SK-N-MC (cell line): ENCODE measurements at regions not wholly inside any gene's neighbourhood (a gene's known extent, or its start where the extent isn't known, plus 50 kb on each side); places are given as distances from the start of the nearest gene placed in this dataset.
"Not testable (repeated sequence)": the region's sequence is repeated elsewhere in the genome, so short reads cannot be mapped to it uniquely, and the experiment has no call there.

ENCODE experiments used
- DNase-seq: peaks from one replicate; pipeline ENCODE4 v3.0.0-alpha.2; 2011; ENCODE audit warnings: low read depth, low spot score
- H3K27ac ChIP-seq: fragments of 200-600 bp; sonication (generic); 2 replicates; pipeline ENCODE4 v1.5.1; 2016; ENCODE audit warnings: mixed run types
- H3K36me3 ChIP-seq: fragments of 200-600 bp; sonication (generic); 2 replicates; pipeline ENCODE4 v1.6.1; 2017; ENCODE audit warnings: antibody characterized with exemption, low read length, mixed read lengths; ENCODE audit not compliant: insufficient read depth
- H3K4me3 ChIP-seq: fragments of 200-600 bp; sonication (generic); 2 replicates; pipeline ENCODE4 v1.5.1; 2016
- H3K9ac ChIP-seq: fragments of 200-600 bp; sonication (generic); 2 replicates; pipeline ENCODE4 v1.8.0; 2017; ENCODE audit warnings: mixed run types, mixed read lengths; ENCODE audit not compliant: insufficient read length
- H3K9me3 ChIP-seq: fragments of 200-600 bp; sonication (generic); 2 replicates; pipeline ENCODE4 v1.6.1; 2017; ENCODE audit warnings: low read depth, mild to moderate bottlenecking, antibody characterized with exemption, low read length, moderate library complexity, mixed read lengths
- EZH2 ChIP-seq: fragments of 200-600 bp; sonication (generic); IDR thresholded peaks from one replicate; pipeline ENCODE4 v1.6.1; 2017; ENCODE audit warnings: antibody characterized with exemption
- FOXP2 ChIP-seq: optimal IDR thresholded peaks from 2 replicates; pipeline ENCODE3; 2011; ENCODE audit warnings: mild to moderate bottlenecking, moderate library complexity; ENCODE audit not compliant: insufficient read depth; ENCODE audit errors: extremely low read length, control extremely low read depth
- POLR2AphosphoS5 ChIP-seq: IDR thresholded peaks from 2 replicates; pipeline ENCODE4 v1.6.1; 2012; ENCODE audit warnings: mild to moderate bottlenecking, low read depth, low read length, borderline replicate concordance

DNA sequence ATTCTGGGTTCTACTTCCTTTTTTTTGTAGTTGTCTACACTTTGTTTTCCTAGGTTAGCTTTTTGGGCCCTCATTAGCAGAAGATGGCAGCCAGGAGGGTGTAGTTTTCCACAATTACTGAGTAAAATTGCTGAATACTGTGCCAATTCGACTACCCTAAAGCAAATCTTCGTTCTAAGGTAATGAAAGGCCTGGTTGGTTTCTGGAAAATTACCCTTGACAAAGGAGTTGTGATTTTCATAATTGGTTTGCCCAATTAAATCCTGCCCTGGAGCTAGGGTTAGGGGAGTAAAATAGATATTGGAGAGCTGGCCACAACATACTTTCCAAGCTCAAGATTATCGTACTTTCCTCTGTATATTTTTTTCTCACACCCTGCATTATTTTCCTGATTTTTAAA lies 293.0 kb downstream of the OXSM start:
- no peak overlapping the region for H3K9ac ChIP-seq
- no peak overlapping the region for H3K27ac ChIP-seq
- TF ChIP-seq POLR2AphosphoS5 (no peak), FOXP2 (no peak), EZH2 (no peak)
- H3K4me3 ChIP-seq: no peak overlapping the region
- DNase-seq: no peak
- no peaks in the 10 kb centered on the region for H3K9me3 ChIP-seq
- no peaks in the 10 kb centered on the region for H3K36me3 ChIP-seq

DNA sequence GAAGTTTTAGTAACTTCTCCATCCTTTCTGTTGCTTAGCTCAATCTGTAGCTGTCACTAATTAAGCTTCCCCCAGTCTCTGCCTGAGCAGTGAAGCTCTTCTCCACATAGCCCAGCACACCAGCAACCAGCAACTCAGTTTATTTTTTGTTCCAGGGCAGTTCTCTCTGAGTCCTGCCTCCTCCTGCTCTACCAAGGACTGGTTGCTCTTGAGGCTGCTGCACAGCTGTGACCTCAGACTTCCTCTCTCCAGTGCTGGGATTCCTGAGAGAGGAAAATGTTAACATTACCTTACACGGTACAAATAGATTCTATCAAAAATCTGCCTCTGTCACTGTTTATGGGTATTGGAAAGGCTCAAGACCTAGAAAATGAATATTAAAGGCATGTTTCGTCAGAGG lies 294.7 kb downstream of the OXSM start:
- no peaks in the 10 kb centered on the region for H3K36me3 ChIP-seq
- TF ChIP-seq EZH2 (no peak), POLR2AphosphoS5 (no peak), FOXP2 (no peak)
- DNase-seq: no peak
- H3K9ac ChIP-seq: no peak overlapping the region
- no peak overlapping the region for H3K27ac ChIP-seq
- H3K4me3 ChIP-seq: no peak overlapping the region
- H3K9me3 ChIP-seq: no peaks in the 10 kb centered on the region

DNA sequence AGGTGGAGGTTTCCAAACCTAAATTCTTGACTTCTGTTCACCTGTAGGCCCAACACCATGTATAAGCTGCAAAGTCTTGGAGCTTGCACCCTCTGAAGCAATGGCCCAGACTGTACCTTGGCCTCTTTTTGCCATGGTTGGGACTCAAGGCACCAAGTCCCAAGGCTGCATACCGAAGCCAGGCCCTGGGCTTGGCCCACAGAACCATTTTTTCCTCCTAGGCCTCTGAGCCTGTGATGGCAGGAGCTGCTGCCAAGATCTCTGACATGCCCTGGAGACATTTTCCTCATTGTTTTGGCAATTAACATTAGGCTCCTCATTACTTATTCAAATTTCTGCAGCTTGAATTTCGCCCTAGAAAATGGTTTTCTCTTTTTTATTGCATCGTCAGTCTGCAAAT lies 297.9 kb downstream of the OXSM start:
- H3K9me3 ChIP-seq: no peaks in the 10 kb centered on the region
- DNase-seq: no peak
- no peaks in the 10 kb centered on the region for H3K36me3 ChIP-seq
- no peak overlapping the region for H3K27ac ChIP-seq
- no peak overlapping the region for H3K4me3 ChIP-seq
- no peak for TF ChIP-seq EZH2
- no peak for TF ChIP-seq FOXP2
- TF ChIP-seq POLR2AphosphoS5: no peak
- no peak overlapping the region for H3K9ac ChIP-seq

DNA sequence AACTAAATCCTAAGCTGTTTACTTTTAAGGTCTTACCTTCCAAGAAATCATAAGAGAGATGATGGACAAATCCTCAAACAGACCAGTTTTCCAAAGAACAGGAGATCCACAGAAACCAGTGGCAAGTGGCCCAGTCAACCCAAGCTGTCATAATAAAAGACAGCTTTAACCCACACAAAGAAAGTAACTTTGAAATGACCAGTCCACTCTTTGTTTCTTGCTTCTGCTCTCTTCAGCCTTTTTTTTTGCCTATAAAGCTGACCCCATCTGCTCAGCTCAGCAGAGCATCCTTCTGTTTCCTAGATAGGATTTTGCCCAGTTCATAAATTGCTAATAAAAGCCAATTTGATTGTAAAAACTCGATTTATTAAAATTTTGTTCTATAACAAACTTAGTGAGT lies 299.4 kb downstream of the OXSM start:
- no peak for DNase-seq
- no peaks in the 10 kb centered on the region for H3K9me3 ChIP-seq
- H3K9ac ChIP-seq: no peak overlapping the region
- TF ChIP-seq FOXP2: no peak
- TF ChIP-seq POLR2AphosphoS5: no peak
- no peak for TF ChIP-seq EZH2
- no peaks in the 10 kb centered on the region for H3K36me3 ChIP-seq
- H3K27ac ChIP-seq: no peak overlapping the region
- no peak overlapping the region for H3K4me3 ChIP-seq

DNA sequence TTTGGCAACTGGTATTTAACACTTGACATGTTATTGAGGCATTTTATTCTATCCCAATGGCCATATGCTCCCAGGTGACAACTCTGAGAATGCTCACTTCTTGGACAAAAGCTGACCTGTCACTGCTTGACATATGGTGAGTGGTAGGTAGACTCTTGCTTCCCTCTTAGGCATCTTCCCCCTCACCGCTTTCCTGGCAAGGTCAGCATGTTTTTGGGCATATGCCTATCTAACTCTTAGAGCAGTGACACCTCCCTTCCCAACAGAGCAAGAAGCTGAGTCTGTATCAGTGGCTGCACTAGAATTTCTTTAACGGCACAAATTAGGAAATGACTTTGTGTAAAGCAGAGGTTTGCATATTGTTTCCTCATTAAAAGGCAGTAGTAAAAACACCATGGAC lies 300.7 kb downstream of the OXSM start:
- TF ChIP-seq FOXP2 (no peak), EZH2 (no peak), POLR2AphosphoS5 (no peak)
- H3K9me3 ChIP-seq: no peaks in the 10 kb centered on the region
- no peak for DNase-seq
- no peaks in the 10 kb centered on the region for H3K36me3 ChIP-seq
- H3K4me3 ChIP-seq: no peak overlapping the region
- H3K9ac ChIP-seq: no peak overlapping the region
- no peak overlapping the region for H3K27ac ChIP-seq

DNA sequence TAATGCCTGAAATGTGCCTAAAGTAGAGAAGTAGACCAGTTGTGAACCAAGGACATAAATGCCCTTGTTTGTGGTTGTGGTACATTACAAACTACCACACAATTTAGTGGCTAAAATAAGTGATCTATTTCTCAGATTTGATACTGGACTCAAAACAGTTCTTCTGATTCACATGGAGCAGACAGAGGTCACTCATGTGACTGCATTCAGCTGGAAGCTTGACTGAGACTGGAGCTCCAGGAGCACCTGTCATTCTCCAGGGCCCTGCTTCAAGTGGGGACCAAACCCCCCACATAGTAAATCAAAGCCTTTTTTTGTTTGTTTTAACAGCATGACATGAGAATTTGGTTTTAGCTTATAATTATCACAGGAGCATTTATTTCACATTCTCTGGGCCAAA lies 301.2 kb downstream of the OXSM start:
- Histone ChIP-seq H3K27ac (no peak overlapping the region), H3K4me3 (no peak overlapping the region), H3K36me3 (no peaks in the 10 kb centered on the region), H3K9ac (no peak overlapping the region), H3K9me3 (no peaks in the 10 kb centered on the region)
- TF ChIP-seq FOXP2: no peak
- TF ChIP-seq POLR2AphosphoS5: no peak
- TF ChIP-seq EZH2: no peak
- DNase-seq: no peak

DNA sequence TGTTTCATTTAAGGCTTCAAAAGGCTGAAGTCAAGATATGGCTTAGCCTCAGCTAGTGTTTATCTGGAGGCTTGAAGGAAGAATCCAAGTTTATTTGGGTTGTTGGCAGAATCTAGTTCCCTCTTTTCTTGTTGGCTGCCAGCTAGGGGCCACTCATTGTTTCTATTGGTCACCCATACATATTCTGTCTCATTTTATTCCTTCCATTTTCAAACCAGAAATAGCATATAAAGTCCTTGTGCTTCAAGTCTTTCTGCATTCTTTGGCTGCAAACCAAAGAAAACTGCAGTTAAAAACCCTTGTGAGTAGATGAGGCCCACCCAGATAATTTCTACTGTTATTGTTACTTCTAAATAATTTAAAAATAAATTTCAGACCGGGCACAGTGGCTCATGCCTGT lies 301.7 kb downstream of the OXSM start:
- Histone ChIP-seq H3K9me3 (no peaks in the 10 kb centered on the region), H3K9ac (no peak overlapping the region), H3K36me3 (no peaks in the 10 kb centered on the region), H3K27ac (no peak overlapping the region), H3K4me3 (no peak overlapping the region)
- no peak for DNase-seq
- no peak for TF ChIP-seq EZH2
- no peak for TF ChIP-seq FOXP2
- no peak for TF ChIP-seq POLR2AphosphoS5

DNA sequence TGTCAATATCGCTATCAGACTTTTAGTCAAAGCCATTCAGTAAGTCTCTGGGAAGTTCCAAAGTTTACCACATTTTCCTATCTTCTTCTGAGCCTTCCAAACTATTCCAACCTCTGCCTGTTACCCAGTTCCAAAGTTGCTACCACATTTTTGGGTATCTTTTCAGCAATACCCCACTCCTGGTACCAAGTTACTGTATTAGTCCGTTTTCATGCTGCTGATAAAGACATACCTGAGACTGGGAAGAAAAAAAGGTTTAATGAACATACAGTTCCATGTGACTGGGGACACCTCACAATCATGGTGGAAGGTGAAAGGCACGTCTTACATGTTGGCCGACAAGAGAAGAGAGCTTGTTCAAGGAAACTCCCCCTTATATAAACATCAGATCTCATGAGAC lies 307.2 kb downstream of the OXSM start:
- not testable (repeated sequence) for H3K9me3 ChIP-seq, H3K4me3 ChIP-seq, H3K27ac ChIP-seq

DNA sequence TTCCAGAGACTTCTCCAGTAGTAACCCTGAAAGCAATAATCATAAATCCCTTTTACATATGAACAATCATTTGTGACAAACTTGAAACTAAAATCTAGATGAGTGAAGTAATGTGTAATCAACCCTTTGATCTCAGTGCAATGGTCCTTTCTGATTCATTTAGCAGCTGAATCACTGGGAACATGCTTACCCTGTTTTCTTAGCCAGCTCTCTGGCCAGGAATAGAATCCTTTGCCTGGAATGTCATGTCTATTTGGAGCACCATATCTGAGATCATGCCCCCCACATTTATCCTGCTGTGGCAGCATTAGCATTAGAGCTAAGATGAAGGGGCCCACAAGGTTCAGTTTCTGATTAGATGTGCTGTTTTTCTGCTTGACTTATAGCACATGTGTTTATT lies 309.8 kb downstream of the OXSM start:
- no peak for DNase-seq
- H3K9ac ChIP-seq: no peak overlapping the region
- H3K9me3 ChIP-seq: no peaks in the 10 kb centered on the region
- H3K4me3 ChIP-seq: no peak overlapping the region
- H3K36me3 ChIP-seq: no peaks in the 10 kb centered on the region
- no peak for TF ChIP-seq FOXP2
- TF ChIP-seq POLR2AphosphoS5: no peak
- TF ChIP-seq EZH2: no peak
- no peak overlapping the region for H3K27ac ChIP-seq

More for the DNA sequence above, 307.2 kb downstream of the OXSM start:
- not testable (repeated sequence) for H3K36me3 ChIP-seq, DNase-seq, H3K9ac ChIP-seq

DNA sequence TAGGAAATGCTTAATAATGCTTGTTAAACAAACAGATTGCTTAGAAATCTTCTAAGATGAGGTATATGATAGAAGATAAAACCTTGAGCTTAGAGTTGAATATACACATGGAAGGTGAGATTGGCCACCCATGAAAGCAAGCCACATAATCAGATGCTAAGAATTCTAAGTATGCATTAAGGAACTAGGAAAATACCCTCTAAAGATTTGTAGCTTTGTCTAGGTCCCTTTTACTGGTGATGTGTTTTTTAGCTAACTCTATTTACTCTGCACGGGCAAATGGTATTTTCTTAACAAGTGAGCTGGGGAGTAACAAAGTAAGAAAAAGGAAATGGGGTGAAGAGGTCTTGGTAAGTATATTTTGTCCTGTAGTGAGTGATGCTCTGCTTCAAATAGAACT lies 310.3 kb downstream of the OXSM start:
- H3K9ac ChIP-seq: no peak overlapping the region
- TF ChIP-seq POLR2AphosphoS5: no peak
- H3K27ac ChIP-seq: no peak overlapping the region
- H3K9me3 ChIP-seq: no peaks in the 10 kb centered on the region
- H3K4me3 ChIP-seq: no peak overlapping the region
- DNase-seq: no peak
- H3K36me3 ChIP-seq: no peaks in the 10 kb centered on the region

DNA sequence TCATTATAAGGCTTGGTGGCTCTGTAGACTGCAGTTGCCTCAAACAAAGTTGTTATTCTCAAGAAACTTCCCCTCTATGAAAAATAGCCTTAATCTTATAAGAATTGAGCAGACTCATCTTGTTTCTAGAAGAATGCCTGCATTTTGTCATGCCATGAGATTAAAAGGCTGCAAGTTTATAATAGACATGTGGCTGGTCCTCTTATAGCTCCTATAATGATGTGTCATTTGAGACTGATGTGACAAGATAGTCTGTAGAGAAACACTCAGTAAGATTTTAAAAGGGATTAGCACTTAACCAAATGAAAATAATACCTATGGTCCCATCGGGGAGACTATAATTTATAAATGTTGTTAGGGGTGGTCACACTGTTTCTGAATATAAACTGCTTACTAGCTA lies 312.5 kb downstream of the OXSM start:
- Histone ChIP-seq H3K9me3 (no peaks in the 10 kb centered on the region), H3K36me3 (no peaks in the 10 kb centered on the region), H3K27ac (no peak overlapping the region), H3K9ac (no peak overlapping the region), H3K4me3 (no peak overlapping the region)
- no peak for DNase-seq
- TF ChIP-seq EZH2: no peak
